ENCODE measurements at regions not wholly inside any gene's neighbourhood (a gene's known extent, or its start where the extent isn't known, plus 50 kb on each side); places are given as distances from the start of the nearest gene placed in this dataset.

DNA sequence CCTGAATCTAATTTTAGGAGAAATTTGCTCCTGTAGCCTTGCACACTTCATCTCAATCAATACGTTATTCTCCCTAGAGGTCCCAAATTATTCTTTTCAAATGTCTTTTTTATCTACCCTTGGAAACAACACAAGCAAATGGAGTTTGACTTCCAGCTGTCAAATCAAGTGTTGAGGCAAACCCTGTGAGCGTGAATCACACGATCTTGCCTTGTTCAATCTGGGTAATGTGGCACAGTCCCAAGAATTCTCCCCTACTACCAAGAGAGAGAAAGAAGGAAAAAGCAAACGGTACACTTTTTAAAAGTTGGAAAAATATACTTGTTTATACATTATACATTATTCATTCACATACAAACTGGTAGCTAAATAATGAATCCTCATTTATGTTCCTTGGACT, 2035.3 kb upstream of the CELF4 start:
- no peak for DNase-seq
- Histone ChIP-seq H3K9me3 (no peaks in the 10 kb centered on the region), H3K27me3 (no peaks in the 10 kb centered on the region), H3K4me1 (no peaks in the 10 kb centered on the region), H3K4me3 (no peak overlapping the region), H3K27ac (no peak overlapping the region), H3K36me3 (no peaks in the 10 kb centered on the region)
- no peak for TF ChIP-seq POLR2A (IDR thresholded peaks at IDR 0.05)
- TF ChIP-seq, protein P1, sequence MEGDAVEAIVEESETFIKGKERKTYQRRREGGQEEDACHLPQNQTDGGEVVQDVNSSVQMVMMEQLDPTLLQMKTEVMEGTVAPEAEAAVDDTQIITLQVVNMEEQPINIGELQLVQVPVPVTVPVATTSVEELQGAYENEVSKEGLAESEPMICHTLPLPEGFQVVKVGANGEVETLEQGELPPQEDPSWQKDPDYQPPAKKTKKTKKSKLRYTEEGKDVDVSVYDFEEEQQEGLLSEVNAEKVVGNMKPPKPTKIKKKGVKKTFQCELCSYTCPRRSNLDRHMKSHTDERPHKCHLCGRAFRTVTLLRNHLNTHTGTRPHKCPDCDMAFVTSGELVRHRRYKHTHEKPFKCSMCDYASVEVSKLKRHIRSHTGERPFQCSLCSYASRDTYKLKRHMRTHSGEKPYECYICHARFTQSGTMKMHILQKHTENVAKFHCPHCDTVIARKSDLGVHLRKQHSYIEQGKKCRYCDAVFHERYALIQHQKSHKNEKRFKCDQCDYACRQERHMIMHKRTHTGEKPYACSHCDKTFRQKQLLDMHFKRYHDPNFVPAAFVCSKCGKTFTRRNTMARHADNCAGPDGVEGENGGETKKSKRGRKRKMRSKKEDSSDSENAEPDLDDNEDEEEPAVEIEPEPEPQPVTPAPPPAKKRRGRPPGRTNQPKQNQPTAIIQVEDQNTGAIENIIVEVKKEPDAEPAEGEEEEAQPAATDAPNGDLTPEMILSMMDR (IDR thresholded peaks at IDR 0.05), result no peak

DNA sequence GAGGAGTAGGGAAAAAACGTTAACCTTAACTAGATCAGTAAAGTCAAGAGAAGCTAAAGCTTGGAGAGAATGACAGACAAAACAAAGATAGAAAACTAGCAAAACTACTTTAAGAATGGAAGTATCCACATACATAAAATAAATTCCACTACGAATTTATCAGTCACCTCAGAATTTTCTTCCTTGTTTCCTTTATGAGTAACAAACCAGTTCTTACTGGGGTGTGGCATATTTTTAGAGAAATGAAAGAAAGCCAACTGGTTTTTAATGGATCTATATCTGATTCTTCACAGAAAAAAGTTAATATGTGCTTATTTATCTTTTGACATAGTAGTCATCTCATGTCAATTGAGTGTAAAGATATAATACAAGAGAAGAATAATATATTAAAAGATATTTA, 2033.7 kb upstream of the CELF4 start:
- Histone ChIP-seq H3K4me3 (no peak overlapping the region), H3K27me3 (no peaks in the 10 kb centered on the region), H3K27ac (no peak overlapping the region), H3K9me3 (no peaks in the 10 kb centered on the region), H3K36me3 (no peaks in the 10 kb centered on the region), H3K4me1 (no peaks in the 10 kb centered on the region)
- no peak for DNase-seq
- TF ChIP-seq POLR2A (IDR thresholded peaks at IDR 0.05), result no peak
- TF ChIP-seq, protein P1 (IDR thresholded peaks at IDR 0.05), result no peak

DNA sequence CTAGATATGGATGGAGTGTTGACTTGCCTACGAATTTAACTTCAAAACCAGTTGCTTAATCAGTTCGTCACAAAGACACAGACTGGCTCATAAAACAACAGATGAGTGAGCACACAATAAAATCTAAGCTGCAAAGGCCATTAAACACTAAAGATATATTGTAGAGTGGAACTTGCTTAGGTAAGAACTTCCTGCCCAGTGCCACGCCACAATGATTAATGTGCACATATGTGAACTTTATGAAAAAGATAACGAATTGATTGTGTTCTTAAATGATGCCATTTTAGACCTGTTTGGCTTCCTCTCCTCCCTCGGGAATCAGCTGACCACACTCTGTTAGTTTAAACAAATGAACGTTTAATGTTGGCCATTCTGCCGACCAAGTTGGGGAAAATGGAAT, 2031.3 kb upstream of the CELF4 start:
- DNase-seq, result peak in 1 of 3 donors; percentile 53
- no peaks in the 10 kb centered on the region for H3K4me1 ChIP-seq
- H3K4me3 ChIP-seq, result no peak overlapping the region
- H3K27ac ChIP-seq, result no peak overlapping the region
- H3K27me3 ChIP-seq, result no peaks in the 10 kb centered on the region
- no peak for TF ChIP-seq POLR2A (IDR thresholded peaks at IDR 0.05)
- TF ChIP-seq, protein P1 (IDR thresholded peaks at IDR 0.05), result no peak
- H3K9me3 ChIP-seq, result no peaks in the 10 kb centered on the region
- H3K36me3 ChIP-seq, result no peaks in the 10 kb centered on the region

DNA sequence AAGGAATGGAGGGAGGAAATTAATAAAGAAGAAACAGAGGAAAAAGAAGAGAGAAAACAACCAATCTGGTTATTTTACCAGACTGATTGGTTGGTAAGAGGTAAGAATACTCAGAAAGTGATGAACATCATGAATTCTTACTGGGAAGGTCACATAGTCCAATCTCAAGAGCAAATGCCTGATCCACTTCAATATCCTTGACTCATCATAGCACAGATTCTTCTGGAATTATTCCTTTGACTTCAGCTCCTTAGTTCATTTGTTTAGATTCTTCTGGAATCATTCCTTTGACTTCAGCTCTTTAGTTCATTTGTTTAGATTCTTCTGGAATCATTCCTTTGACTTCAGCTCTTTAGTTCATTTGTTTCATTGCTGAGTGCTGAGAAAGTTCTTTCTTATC, 2030.6 kb upstream of the CELF4 start:
- no peak for DNase-seq
- TF ChIP-seq, protein P1 (IDR thresholded peaks at IDR 0.05), result no peak
- TF ChIP-seq POLR2A (IDR thresholded peaks at IDR 0.05), result no peak
- Histone ChIP-seq H3K27me3 (no peaks in the 10 kb centered on the region), H3K27ac (no peak overlapping the region), H3K9me3 (no peaks in the 10 kb centered on the region), H3K4me3 (no peak overlapping the region), H3K36me3 (no peaks in the 10 kb centered on the region), H3K4me1 (no peaks in the 10 kb centered on the region)

DNA sequence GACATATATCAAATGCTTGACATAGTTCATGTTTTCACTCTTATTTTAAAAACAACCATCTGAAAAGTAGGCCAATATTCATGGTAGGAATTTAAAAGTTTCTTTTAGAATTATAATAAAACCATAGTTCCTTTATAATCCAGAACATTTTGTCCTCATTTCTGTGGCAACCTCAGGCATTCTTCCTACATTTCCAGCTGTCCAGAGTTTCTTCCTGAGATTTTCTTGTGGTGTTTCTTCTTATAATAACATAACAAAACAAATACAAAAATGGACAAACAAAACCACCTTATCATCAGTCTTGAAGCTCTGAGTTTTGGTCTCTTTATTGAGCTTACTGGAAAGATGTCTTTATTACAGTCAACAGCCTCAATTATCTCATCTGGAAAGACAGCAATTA, 2028.6 kb upstream of the CELF4 start:
- TF ChIP-seq, protein P1 (IDR thresholded peaks at IDR 0.05), result no peak
- no peak for TF ChIP-seq POLR2A (IDR thresholded peaks at IDR 0.05)
- no peak for DNase-seq
- no peaks in the 10 kb centered on the region for H3K36me3 ChIP-seq
- no peaks in the 10 kb centered on the region for H3K27me3 ChIP-seq
- H3K9me3 ChIP-seq, result no peaks in the 10 kb centered on the region
- H3K4me3 ChIP-seq, result no peak overlapping the region
- H3K4me1 ChIP-seq, result no peaks in the 10 kb centered on the region
- H3K27ac ChIP-seq, result no peak overlapping the region

DNA sequence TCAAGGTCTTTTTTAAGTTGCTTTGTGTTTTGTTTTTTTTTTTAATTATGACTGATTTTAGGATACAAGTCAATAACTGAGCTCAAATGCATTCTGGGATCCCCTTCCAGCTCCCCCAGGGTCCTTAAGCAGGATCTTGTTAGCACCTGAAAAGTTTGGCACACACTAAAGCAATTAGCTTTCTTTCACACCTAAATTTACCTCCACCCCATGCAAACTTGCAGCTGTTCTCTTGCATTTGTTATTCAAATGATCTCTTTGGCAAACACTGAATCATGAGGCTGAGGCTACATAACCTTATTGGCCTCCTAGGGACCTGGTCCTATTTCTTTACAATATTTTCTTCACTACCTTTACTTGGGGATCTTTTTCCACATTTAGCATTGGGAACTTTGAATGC, 2026.1 kb upstream of the CELF4 start:
- DNase-seq, result no peak
- Histone ChIP-seq H3K27me3 (no peaks in the 10 kb centered on the region), H3K4me1 (no peaks in the 10 kb centered on the region), H3K9me3 (no peaks in the 10 kb centered on the region), H3K4me3 (no peak overlapping the region), H3K36me3 (no peaks in the 10 kb centered on the region), H3K27ac (no peak overlapping the region)
- TF ChIP-seq, protein P1 (IDR thresholded peaks at IDR 0.05), result no peak
- no peak for TF ChIP-seq POLR2A (IDR thresholded peaks at IDR 0.05)

Data from Peyer's patch (tissue), 4 donors.